BLaER1 treated with 17β-estradiol and CSF1 and Interleukin-3, amounts not matched to agents 10 nM and 100 nM (cell line): ENCODE measurements at regions not wholly inside any gene's neighbourhood (a gene's known extent, or its start where the extent isn't known, plus 50 kb on each side); places are given as distances from the start of the nearest gene placed in this dataset.

Experiments used
- H3K27ac ChIP-seq, 11 experiments: shearing (Covaris generic); formaldehyde crosslinking; 2 replicates each; pipeline ENCODE4 v1.8.1; 2022
- H3K27me3 ChIP-seq, 11 experiments: shearing (Covaris generic); formaldehyde crosslinking; 2 replicates each; pipeline ENCODE4 v1.8.1; 2022
- H3K36me3 ChIP-seq, 11 experiments: shearing (Covaris generic); formaldehyde crosslinking; 2 replicates each; pipeline ENCODE4 v1.8.1; 2022
- H3K4me1 ChIP-seq, 10 experiments: shearing (Covaris generic); formaldehyde crosslinking; 2 replicates each; pipeline ENCODE4 v1.8.1; 2022
- H3K4me2 ChIP-seq, 11 experiments: shearing (Covaris generic); formaldehyde crosslinking; 2 replicates each; pipeline ENCODE4 v1.8.1; 2022
- H3K4me3 ChIP-seq, 10 experiments: shearing (Covaris generic); formaldehyde crosslinking; 2 replicates each; pipeline ENCODE4 v1.8.1; 2022
- H3K9ac ChIP-seq, 11 experiments: shearing (Covaris generic); formaldehyde crosslinking; 2 replicates each; pipeline ENCODE4 v1.8.1; 2022
- H3K9me3 ChIP-seq, 11 experiments: shearing (Covaris generic); formaldehyde crosslinking; replicated peaks in 1 of 11; 2 replicates each; pipeline ENCODE4 v1.8.1; 2022
- H4K20me1 ChIP-seq, 11 experiments: shearing (Covaris generic); formaldehyde crosslinking; 2 replicates each; pipeline ENCODE4 v1.8.1; 2022
- Cebpa-rat ChIP-seq, 11 experiments: shearing (Covaris generic); IDR thresholded peaks; 2 replicates each; pipeline ENCODE4 v1.8.1; 2022

DNA sequence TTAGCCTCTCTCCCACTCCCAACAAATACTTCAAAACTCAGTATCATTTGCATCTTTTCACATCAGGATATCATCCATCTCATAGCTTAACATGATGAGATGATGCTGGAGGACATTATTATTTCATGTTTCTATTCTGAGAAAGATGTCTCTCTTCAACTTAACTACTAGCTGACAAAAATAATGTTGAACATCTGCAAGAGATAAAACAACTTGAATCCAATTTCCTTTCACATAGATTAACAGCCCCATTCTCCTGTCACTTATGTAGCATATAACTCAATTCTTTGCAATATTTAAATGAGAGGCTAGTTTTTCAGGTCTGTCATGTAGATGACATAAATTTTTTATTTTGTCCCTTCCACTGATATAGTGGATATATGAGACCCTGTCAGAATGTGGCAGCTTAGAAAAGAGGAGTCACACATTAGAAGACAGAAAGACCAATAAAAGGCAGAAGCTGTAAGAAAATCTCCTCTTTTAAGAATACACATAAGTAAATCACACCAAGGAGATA lies 239.2 kb upstream of the KIF2A start:
- Histone ChIP-seq H3K36me3 (no peaks in the 10 kb centered on the region), H3K27me3 (no peaks in the 10 kb centered on the region), H3K4me1 (no peaks in the 10 kb centered on the region), H3K4me2 (no peak overlapping the region), H3K27ac (no peak overlapping the region), H4K20me1 (no peaks in the 10 kb centered on the region), H3K9me3 (no peaks in the 10 kb centered on the region), H3K9ac (no peak overlapping the region), H3K4me3 (no peak overlapping the region)
- no peak for TF ChIP-seq Cebpa-rat (IDR thresholded peaks at IDR 0.05)

DNA sequence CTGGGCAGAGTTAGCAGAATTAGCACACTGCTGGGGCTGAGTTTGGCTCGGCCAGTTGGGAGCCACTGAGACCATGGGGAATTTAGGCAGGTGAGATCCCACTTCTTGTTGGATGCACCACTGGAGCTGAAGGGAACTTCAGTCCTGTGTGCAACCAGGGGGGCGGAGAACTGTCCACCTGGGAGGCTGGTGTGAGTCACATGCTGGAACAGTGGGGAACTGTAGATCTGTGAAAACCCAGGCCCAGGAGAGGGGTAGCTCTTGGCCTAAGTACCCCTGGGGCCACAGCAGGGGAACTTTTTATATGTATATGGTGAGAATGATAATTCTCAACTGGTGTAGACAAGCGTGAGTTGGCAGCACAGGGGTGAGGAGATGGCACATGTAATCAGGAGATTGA lies 237.5 kb upstream of the KIF2A start:
- Histone ChIP-seq H3K9me3 (no peaks in the 10 kb centered on the region), H3K9ac (no peak overlapping the region), H3K4me3 (no peak overlapping the region), H3K4me2 (no peak overlapping the region), H3K4me1 (no peaks in the 10 kb centered on the region), H4K20me1 (no peaks in the 10 kb centered on the region), H3K27ac (no peak overlapping the region), H3K36me3 (no peaks in the 10 kb centered on the region), H3K27me3 (no peaks in the 10 kb centered on the region)
- no peak for TF ChIP-seq Cebpa-rat (IDR thresholded peaks at IDR 0.05)

DNA sequence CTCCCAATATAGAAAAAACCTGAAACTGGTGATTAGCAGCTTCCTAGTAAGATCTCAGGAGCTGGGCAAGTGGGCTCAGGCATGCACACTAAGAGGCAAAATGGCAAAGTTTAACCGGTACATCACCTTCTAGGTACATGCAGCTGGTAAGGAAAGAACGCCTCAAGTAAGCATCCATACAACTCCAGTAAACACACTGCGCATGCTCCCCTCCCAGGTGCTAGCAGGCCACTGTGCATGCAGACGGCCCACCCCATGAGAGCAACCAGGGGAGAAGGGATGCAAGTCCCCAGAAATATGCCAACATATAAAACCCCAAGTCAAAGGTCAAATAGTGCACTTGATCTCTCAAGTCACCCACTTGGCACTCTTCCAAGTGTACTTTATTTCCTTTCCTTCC lies 228.6 kb upstream of the KIF2A start:
- TF ChIP-seq Cebpa-rat (IDR thresholded peaks at IDR 0.05) = no peak
- peaks cover 0 to 3% (median 0%) of the 10 kb centered on the region in 10 experiments; a peak in 3 of 20 replicates for H3K4me1 ChIP-seq
- no peak overlapping the region for H3K4me3 ChIP-seq
- H3K9ac ChIP-seq = no peak overlapping the region
- H3K27ac ChIP-seq = no peak overlapping the region
- no peaks in the 10 kb centered on the region for H3K9me3 ChIP-seq
- no peak overlapping the region for H3K4me2 ChIP-seq
- H4K20me1 ChIP-seq = no peaks in the 10 kb centered on the region
- no peaks in the 10 kb centered on the region for H3K27me3 ChIP-seq
- H3K36me3 ChIP-seq = no peaks in the 10 kb centered on the region

DNA sequence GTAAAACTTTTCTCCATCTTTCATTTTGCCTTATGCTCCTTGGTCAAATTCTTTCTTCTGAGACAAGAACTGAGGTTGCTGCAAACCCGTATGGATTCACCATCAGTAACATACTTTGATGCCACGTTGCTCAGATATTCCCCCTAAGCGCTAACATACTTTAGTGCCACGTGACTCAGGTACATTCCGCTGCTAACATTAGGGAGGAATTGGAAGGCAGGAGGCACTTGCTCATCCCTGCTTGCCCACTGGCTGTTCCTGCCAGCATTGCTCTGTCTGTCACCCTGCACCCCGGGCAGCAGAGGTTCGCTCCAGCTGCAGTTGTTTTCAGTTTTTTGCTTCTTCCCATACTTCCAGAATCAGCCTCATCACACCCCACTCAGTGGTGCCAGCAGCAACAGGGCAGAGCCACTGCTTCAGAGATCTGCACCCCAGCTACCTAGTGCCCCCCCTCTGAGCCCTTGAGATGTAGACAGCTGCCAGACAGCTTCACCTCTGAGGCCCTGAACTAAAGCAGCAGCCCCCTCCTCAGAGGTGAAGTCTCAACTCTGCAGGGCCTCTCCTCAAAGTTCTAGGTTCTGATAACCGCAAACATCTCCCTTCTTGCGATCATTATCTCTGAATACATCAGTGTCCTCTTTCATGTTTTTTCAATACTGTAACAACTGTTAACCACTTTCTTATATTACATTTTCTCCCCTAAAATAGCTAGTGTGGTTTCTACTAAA lies 228.0 kb upstream of the KIF2A start:
- no peak overlapping the region for H3K4me3 ChIP-seq
- H4K20me1 ChIP-seq = no peaks in the 10 kb centered on the region
- TF ChIP-seq Cebpa-rat (IDR thresholded peaks at IDR 0.05) = no peak
- H3K9ac ChIP-seq = no peak overlapping the region
- H3K4me2 ChIP-seq = no peak overlapping the region
- no peaks in the 10 kb centered on the region for H3K9me3 ChIP-seq
- H3K4me1 ChIP-seq = peaks cover 0 to 7% (median 0%) of the 10 kb centered on the region in 10 experiments; a peak in 3 of 20 replicates
- H3K36me3 ChIP-seq = no peaks in the 10 kb centered on the region
- no peak overlapping the region for H3K27ac ChIP-seq
- no peaks in the 10 kb centered on the region for H3K27me3 ChIP-seq

DNA sequence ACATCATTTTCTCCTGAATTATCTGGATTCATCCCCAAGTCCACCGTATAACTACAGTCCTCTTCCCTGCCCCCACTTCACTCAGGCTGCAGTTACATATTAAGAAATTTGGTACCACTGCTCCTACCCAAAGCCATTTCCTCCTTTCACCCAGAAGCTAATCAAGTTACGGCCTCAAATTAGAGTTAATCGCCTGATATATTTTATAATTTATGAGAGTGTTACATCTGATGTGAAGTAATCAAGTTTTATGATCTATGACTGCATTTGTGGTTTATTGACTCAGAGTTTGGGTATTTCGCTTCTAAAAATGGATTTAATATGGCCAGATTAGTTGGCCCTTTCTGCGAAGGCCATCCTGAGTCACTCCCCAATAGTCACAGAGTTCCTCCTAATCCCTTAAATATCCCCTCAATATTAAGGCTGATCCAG lies 223.6 kb upstream of the KIF2A start:
- Histone ChIP-seq H3K9ac (no peak overlapping the region), H4K20me1 (no peaks in the 10 kb centered on the region), H3K27ac (no peak overlapping the region), H3K4me2 (0 out of 22 replicates have a peak overlapping the region, but pooled peaks of 1 of the 11 experiments have one; percentile 5), H3K4me3 (no peak overlapping the region), H3K4me1 (peaks cover 0 to 7% (median 0%) of the 10 kb centered on the region in 10 experiments; a peak in 6 of 20 replicates), H3K9me3 (no peaks in the 10 kb centered on the region), H3K27me3 (no peaks in the 10 kb centered on the region), H3K36me3 (no peaks in the 10 kb centered on the region)
- no peak for TF ChIP-seq Cebpa-rat (IDR thresholded peaks at IDR 0.05)

DNA sequence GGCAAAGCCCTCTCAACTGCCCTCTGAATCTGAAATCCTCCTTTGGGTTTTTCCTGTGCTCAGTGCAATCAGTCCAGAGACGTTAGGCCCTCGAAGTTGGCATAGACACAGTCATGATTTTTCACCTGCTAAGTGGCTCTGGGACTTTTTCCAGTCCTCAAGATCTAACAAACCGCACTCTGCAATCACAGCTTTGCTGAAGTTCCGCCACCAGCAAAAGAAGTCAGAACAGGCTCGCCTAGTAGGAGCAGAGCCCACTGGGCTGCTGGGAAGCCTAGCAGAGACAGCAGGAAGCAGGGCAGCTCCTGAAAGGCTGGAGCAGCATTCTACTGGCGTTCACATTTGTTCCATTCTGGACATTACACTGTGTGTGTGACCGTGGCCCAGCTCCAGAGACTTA lies 222.8 kb upstream of the KIF2A start:
- H3K27me3 ChIP-seq = no peaks in the 10 kb centered on the region
- no peaks in the 10 kb centered on the region for H3K9me3 ChIP-seq
- H3K4me1 ChIP-seq = peaks cover 0 to 7% (median 0%) of the 10 kb centered on the region in 10 experiments; a peak in 6 of 20 replicates
- H3K36me3 ChIP-seq = no peaks in the 10 kb centered on the region
- H3K27ac ChIP-seq = no peak overlapping the region
- H3K4me3 ChIP-seq = no peak overlapping the region
- H3K9ac ChIP-seq = no peak overlapping the region
- H3K4me2 ChIP-seq = no peak overlapping the region
- H4K20me1 ChIP-seq = no peaks in the 10 kb centered on the region
- TF ChIP-seq Cebpa-rat (IDR thresholded peaks at IDR 0.05) = no peak

DNA sequence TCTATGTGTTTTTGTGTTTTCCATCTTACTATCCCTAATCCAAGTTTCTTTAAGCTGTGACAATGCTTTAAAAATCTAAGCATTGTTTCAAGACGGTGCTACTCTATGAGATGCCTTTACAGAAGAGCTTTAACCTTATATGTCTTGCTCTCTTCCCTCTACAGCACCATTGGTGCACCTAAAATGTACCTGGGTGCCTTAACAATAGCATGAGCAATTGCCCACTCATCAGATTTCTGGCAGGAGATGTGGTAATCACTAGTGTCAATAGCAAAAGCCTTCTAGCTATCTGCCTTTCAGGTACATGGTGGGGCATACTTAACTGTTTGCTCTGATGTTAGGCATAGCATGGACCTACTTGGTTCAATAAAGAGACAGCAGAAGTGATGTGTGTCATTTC lies 222.3 kb upstream of the KIF2A start:
- H3K4me1 ChIP-seq = peaks cover 0 to 7% (median 0%) of the 10 kb centered on the region in 10 experiments; a peak in 6 of 20 replicates
- no peak for TF ChIP-seq Cebpa-rat (IDR thresholded peaks at IDR 0.05)
- no peak overlapping the region for H3K27ac ChIP-seq
- H3K9ac ChIP-seq = no peak overlapping the region
- 0 out of 22 replicates have a peak overlapping the region, but pooled peaks of 1 of the 11 experiments have one; percentile 6 for H3K4me2 ChIP-seq
- H3K9me3 ChIP-seq = no peaks in the 10 kb centered on the region
- H4K20me1 ChIP-seq = no peaks in the 10 kb centered on the region
- no peaks in the 10 kb centered on the region for H3K36me3 ChIP-seq
- H3K4me3 ChIP-seq = no peak overlapping the region
- H3K27me3 ChIP-seq = no peaks in the 10 kb centered on the region

DNA sequence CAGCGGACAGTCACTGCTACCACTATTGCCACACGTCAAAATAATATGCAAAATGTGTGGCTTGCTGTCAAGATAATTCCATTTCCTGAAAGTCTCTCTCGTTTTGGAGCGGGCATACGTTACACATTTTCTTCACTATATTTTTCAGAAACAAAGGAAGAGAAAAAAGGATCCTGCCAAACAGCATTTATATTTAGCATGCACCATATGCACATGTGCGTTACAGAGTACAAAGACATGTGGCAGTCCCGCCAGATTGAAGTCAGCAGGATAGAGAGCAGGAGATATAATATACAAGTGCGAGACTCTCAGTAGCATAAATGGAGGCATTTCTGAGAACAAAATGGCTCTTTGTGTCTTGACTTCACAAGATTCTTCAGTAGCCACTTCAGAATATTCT lies 221.6 kb upstream of the KIF2A start:
- peaks cover 0 to 7% (median 0%) of the 10 kb centered on the region in 10 experiments; a peak in 6 of 20 replicates for H3K4me1 ChIP-seq
- H3K27ac ChIP-seq = no peak overlapping the region
- TF ChIP-seq Cebpa-rat (IDR thresholded peaks at IDR 0.05) = no peak

DNA sequence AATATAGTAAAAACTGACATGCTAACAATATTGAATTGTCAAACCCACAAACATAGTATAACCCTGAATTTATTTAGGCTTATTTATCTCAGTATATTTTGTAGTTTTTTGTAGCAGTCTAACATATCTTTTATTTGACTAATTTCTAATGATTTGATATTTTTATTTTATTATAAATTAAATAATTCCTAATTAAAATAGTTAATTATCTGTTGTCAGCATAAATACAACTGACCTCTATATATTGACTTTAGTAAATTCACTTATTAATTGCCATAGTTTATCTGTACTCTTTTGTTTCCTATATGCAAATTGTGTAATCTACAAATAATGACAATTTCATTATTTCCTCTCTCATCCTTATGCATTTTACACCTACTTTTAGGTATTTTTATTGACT lies 215.1 kb upstream of the KIF2A start:
- Histone ChIP-seq H3K4me3 (no peak overlapping the region), H4K20me1 (no peaks in the 10 kb centered on the region), H3K36me3 (no peaks in the 10 kb centered on the region), H3K9ac (no peak overlapping the region), H3K27ac (no peak overlapping the region), H3K27me3 (no peaks in the 10 kb centered on the region), H3K4me2 (no peak overlapping the region), H3K9me3 (peaks cover 0 to 10% (median 6%) of the 10 kb centered on the region in 11 experiments; a peak in 10 of 22 replicates), H3K4me1 (peaks cover 0 to 9% (median 3%) of the 10 kb centered on the region in 10 experiments; a peak in 7 of 20 replicates)
- TF ChIP-seq Cebpa-rat (IDR thresholded peaks at IDR 0.05) = no peak

More for the DNA sequence above, 221.6 kb upstream of the KIF2A start:
- no peaks in the 10 kb centered on the region for H3K36me3 ChIP-seq
- no peaks in the 10 kb centered on the region for H4K20me1 ChIP-seq
- no peak overlapping the region for H3K4me3 ChIP-seq
- no peaks in the 10 kb centered on the region for H3K9me3 ChIP-seq
- H3K4me2 ChIP-seq = 0 out of 22 replicates have a peak overlapping the region, but pooled peaks of 1 of the 11 experiments have one; percentile 6
- H3K9ac ChIP-seq = no peak overlapping the region
- H3K27me3 ChIP-seq = no peaks in the 10 kb centered on the region
